CMK (cell line): ENCODE measurements at regions not wholly inside any gene's neighbourhood (a gene's known extent, or its start where the extent isn't known, plus 50 kb on each side); places are given as distances from the start of the nearest gene placed in this dataset.
"Not testable (repeated sequence)": the region's sequence is repeated elsewhere in the genome, so short reads cannot be mapped to it uniquely, and the experiment has no call there.

Experiments
- DNase-seq: peaks from one replicate; pipeline ENCODE4 v3.0.0-alpha.2; 2010; ENCODE audit warnings: low read depth

DNA sequence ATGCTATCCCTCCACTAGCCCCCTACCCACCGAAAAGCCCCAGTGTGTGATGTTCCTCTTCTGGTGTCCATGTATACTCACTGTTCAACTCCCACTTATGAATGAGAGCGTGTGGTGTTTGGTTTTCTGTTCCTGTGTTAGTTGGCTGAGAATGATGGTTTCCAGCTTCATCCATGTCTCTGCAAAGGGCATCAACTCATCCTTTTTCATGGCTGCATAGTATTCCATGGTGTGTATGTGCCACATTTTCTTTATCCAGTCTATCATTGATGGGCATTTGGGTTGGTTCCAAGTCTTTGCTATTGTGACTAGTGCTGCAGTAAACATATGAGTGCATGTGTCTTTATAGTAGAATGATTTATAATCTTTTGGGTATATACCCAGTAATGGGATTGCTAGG is 599.3 kb upstream of the B3GAT1 start:
- not testable (repeated sequence) for DNase-seq

DNA sequence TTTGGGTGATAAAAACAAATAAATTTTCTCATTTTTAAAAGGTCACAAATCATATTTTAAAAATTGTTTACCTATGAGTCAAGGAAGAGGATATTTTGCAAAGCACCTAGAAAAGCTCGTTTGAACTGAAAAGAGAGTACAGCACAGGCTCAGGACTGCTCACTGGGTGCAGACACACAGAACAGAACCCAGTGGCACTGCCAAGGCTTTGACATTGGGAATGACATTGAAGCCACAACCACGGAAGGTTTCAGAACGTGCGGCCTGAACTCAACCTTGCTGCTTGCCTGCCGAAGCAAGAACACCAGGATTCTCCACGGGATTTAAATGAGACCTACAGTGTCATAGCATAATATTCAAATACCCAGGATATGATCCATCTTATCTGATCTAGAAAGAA is 597.1 kb upstream of the B3GAT1 start:
- DNase-seq = no peak

- DNase-seq = no peak
These were observed 596.4 kb upstream of the B3GAT1 start for GRCh38 chr11:135008412-135008811.

DNA sequence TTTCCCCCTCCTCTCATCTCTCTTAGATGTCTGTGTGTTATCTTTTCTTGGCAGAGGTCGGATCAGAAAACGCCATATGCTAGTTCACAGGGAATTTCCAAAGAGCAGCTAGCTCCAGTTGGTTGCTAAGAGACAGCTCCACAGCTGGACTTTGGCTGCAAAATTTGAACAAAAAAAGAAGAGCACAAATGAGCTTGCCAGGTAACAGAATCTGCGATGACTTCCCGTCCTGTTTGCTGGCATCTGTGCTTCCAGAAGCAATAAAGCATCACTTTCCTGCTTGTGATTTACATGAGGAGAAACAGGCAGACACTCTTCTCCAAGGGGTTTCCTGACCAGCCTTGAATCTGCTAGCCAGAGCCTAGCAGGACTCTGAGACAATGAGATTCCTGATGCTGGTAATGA is 596.0 kb upstream of the B3GAT1 start:
- no peak for DNase-seq

DNA sequence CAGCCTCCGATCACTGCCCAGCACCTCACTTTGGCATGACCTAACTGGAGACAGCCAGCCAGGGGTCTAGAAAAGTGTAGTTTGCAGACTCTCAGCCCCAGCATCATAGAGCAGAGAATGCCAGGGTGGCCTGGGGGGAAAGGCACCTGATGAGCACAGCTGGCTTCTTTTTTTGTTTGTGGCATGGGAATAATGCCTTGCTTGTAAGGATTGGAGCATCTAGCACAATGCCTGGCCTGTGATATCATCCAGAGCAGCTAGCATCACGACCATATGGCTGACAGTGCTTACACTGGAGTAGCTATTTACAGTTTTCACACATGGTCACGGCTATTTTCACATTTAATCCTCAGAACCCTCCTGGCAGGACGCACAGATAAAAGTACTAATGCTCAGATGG is 594.8 kb upstream of the B3GAT1 start:
- DNase-seq = no peak

GRCh38 chr11:135004495-135004894 is 592.5 kb upstream of the B3GAT1 start:
- DNase-seq = no peak

DNA sequence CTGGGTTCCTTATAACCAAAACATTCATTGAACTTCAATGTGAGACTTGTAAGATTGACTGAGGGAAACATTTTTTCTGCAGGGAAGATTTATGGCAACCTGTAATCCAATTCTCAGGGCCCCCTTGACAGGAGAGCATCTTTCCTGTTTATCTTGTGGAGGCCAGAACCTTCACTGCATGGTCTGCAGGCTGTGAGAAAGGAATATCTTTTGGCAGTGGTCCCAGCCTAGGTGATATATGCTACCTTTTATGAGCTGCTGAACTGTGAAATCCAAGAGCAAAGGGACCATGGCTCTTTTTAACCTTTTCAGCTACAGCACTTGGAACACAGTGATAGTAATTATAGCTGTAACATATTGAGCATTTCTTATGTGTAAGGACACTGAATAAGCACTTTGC is 590.2 kb upstream of the B3GAT1 start:
- no peak for DNase-seq

- DNase-seq = no peak
These were observed 589.5 kb upstream of the B3GAT1 start for GRCh38 chr11:135001581-135001980.

GRCh38 chr11:135001065-135001464 is 589.0 kb upstream of the B3GAT1 start:
- not testable (repeated sequence) for DNase-seq

GRCh38 chr11:134999590-134999989 is 587.5 kb upstream of the B3GAT1 start:
- no peak for DNase-seq

GRCh38 chr11:134997652-134998320 is 585.7 kb upstream of the B3GAT1 start:
- DNase-seq = no peak

- no peak for DNase-seq
These were observed 583.7 kb upstream of the B3GAT1 start for GRCh38 chr11:134995741-134996140.

- no peak for DNase-seq
These were observed 582.4 kb upstream of the B3GAT1 start for GRCh38 chr11:134994431-134994830.

DNA sequence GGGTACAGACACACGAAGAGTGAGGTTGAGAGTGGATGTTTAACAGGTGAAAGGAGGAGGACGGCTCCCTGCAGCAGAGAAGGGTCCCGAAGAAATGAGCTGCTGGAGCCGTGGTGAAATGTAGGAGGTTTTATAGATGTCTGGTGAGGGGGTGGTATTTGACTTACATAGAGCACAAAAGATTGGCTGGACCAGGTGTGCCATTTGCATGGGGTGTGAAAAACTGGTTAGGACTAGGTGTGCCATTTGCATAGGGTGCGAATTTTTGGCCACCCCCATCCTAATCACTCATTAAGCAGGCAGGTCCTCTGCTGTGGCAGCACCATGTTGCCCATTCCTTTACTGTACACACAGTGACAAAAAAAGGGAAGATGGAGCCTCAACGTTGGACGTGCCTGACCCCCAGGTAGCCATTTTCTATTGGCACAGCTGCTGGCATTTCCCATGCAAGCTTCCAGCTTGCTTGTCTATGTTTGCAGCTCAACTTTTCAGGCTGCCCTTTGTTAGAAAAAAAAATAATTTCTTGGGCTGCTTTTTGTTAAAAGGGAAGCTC is 581.7 kb upstream of the B3GAT1 start:
- DNase-seq = no peak

- DNase-seq = no peak
These were observed 580.9 kb upstream of the B3GAT1 start for GRCh38 chr11:134992981-134993380.

DNA sequence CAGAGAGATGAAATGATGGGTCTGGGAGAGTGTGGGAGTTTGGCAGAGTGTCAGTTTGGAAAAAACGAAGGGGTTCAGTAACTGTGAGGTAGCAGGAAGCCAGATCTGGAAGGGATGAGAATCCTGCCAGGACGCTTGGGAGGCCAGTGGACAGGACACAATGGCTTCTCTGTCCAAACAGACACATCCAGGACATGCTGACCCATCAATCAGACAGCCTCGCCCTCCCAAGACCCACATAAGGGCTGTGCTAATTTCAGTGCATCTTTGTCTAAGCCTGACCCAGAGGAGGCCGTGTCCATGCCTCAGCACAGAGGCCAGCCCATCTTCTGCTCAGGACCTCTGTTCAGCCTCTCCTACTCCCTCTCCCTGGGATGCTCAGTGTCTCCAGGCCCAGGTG is 576.5 kb upstream of the B3GAT1 start:
- DNase-seq = no peak

GRCh38 chr11:134987822-134988221 is 575.8 kb upstream of the B3GAT1 start:
- DNase-seq = no peak

DNA sequence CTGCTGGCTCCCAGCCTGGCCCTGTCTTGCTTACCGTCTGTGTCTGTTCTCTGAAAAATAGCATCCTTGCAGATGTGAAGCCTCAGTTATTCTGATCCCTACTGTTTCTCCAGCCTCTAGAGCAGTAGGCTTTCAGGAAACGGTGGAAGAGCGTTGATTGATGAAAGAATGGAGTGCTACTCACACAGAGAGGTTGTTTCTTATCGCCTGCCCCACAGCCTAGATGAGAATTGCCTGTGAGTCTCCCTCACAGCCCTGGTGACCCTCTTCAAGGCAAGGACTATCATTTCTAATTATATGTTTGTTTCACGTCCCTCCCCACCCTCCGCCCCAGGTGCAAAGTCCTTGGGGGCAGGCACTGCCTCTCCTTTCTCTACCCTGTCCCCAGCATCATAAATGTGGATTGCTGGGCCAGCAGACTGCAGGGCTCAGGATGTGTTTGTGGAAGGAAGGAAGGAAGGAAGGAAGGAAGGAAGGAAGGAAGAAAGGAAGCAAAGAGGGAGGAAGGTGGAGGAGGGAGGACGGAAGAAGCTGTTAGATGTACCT is 575.3 kb upstream of the B3GAT1 start:
- no peak for DNase-seq

GRCh38 chr11:134984421-134984820 is 572.4 kb upstream of the B3GAT1 start:
- no peak for DNase-seq

- DNase-seq = not testable (repeated sequence)
These were observed 570.4 kb upstream of the B3GAT1 start for GRCh38 chr11:134982432-134982831.

DNA sequence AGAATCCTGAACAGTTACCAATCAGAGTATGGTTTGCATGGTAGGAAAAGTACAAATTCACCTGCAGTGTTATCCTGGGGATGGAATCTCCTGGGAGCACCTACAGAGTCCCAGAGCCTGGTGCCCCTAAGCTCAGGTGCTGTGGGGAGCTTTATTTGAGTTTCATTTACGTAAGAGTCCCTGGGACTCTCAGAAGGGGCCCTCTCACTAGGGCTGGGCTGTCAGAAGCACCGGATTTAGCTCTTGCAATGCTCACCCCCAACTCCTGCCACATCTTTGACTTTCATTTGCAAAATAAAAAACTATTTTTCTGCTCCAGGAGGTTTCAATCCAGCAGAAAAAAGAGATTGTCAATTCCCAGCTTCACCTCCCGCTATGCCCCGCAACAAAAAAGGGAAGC is 569.8 kb upstream of the B3GAT1 start:
- no peak for DNase-seq

- DNase-seq = no peak
These were observed 569.0 kb upstream of the B3GAT1 start for GRCh38 chr11:134980819-134981710.

DNA sequence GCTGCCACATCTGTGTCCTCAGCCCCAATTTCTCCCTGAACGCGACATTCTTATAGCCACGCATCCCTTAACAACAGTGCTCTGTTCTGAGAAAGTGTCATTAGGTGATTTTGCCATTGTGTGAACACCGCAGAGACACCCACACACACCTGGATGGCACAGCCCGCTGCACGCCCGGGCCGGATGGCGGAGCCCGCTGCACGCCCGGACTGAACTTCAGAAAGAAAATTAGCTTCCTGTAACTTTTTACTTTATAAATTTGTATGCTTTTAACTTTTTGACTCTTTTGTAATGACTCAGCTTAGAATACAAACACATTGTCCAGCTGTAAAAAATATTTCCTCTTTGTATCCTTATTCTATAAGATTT is 567.0 kb upstream of the B3GAT1 start:
- not testable (repeated sequence) for DNase-seq
